ENCODE measurements at regions not wholly inside any gene's neighbourhood (a gene's known extent, or its start where the extent isn't known, plus 50 kb on each side); places are given as distances from the start of the nearest gene placed in this dataset.
"Not testable (repeated sequence)": the region's sequence is repeated elsewhere in the genome, so short reads cannot be mapped to it uniquely, and the experiment has no call there.

GRCh38 chr16:16618963-16619465 lies 240.1 kb downstream of the NPIPA7 start:
- not testable (repeated sequence) for DNase-seq (ENCODE audit: low read depth in 3 of 3)

GRCh38 chr16:16624367-16624766 lies 245.4 kb downstream of the NPIPA7 start:
- not testable (repeated sequence) for DNase-seq (ENCODE audit: low read depth in 3 of 3)

- not testable (repeated sequence) for DNase-seq (ENCODE audit: low read depth in 3 of 3)
Observed at GRCh38 chr16:16625140-16625539, 246.2 kb downstream of the NPIPA7 start.

- DNase-seq (ENCODE audit: low read depth in 3 of 3): not testable (repeated sequence)
Observed at GRCh38 chr16:16627865-16628264, 248.9 kb downstream of the NPIPA7 start.

GRCh38 chr16:16638231-16638630 lies 259.3 kb downstream of the NPIPA7 start:
- not testable (repeated sequence) for DNase-seq (ENCODE audit: low read depth in 3 of 3)

- DNase-seq (ENCODE audit: low read depth in 3 of 3): not testable (repeated sequence)
Observed at GRCh38 chr16:16638714-16639113, 259.8 kb downstream of the NPIPA7 start.

GRCh38 chr16:16643828-16644227 lies 264.9 kb downstream of the NPIPA7 start:
- DNase-seq (ENCODE audit: low read depth in 3 of 3): not testable (repeated sequence)

GRCh38 chr16:16648002-16648401 lies 269.1 kb downstream of the NPIPA7 start:
- not testable (repeated sequence) for DNase-seq (ENCODE audit: low read depth in 3 of 3)

GRCh38 chr16:16672180-16672812 lies 293.4 kb downstream of the NPIPA7 start:
- DNase-seq (ENCODE audit: low read depth in 3 of 3): not testable (repeated sequence)

- DNase-seq (ENCODE audit: low read depth in 3 of 3): not testable (repeated sequence)
Observed at GRCh38 chr16:16674820-16675219, 295.9 kb downstream of the NPIPA7 start.

- DNase-seq (ENCODE audit: low read depth in 3 of 3): not testable (repeated sequence)
Observed at GRCh38 chr16:16721849-16722248, 342.9 kb downstream of the NPIPA7 start.

GRCh38 chr16:16722666-16723065 lies 343.7 kb downstream of the NPIPA7 start:
- not testable (repeated sequence) for DNase-seq (ENCODE audit: low read depth in 3 of 3)

GRCh38 chr16:16723819-16724519 lies 345.0 kb downstream of the NPIPA7 start:
- not testable (repeated sequence) for DNase-seq (ENCODE audit: low read depth in 3 of 3)

- not testable (repeated sequence) for DNase-seq (ENCODE audit: low read depth in 3 of 3)
Observed at GRCh38 chr16:16727048-16727447, 348.1 kb downstream of the NPIPA7 start.

GRCh38 chr16:16742573-16742972 lies 363.6 kb downstream of the NPIPA7 start:
- not testable (repeated sequence) for DNase-seq (ENCODE audit: low read depth in 3 of 3)

GRCh38 chr16:16754992-16755667 lies 376.2 kb downstream of the NPIPA7 start:
- DNase-seq (ENCODE audit: low read depth in 3 of 3): not testable (repeated sequence)

GRCh38 chr16:16763449-16763848 lies 384.5 kb downstream of the NPIPA7 start:
- no peak for DNase-seq (ENCODE audit: low read depth in 3 of 3)

GRCh38 chr16:16770717-16771116 lies 391.8 kb downstream of the NPIPA7 start:
- DNase-seq (ENCODE audit: low read depth in 3 of 3): not testable (repeated sequence)

- no peak for DNase-seq (ENCODE audit: low read depth in 3 of 3)
Observed at GRCh38 chr16:16774389-16774788, 395.4 kb downstream of the NPIPA7 start.

- no peak for DNase-seq (ENCODE audit: low read depth in 3 of 3)
Observed at GRCh38 chr16:16778332-16778731, 399.4 kb downstream of the NPIPA7 start.

GRCh38 chr16:16780588-16780987 lies 401.6 kb downstream of the NPIPA7 start:
- DNase-seq (ENCODE audit: low read depth in 3 of 3): no peak

GRCh38 chr16:16782153-16782552 lies 403.2 kb downstream of the NPIPA7 start:
- DNase-seq (ENCODE audit: low read depth in 3 of 3): no peak
